ENCODE measurements at regions not wholly inside any gene's neighbourhood (a gene's known extent, or its start where the extent isn't known, plus 50 kb on each side); places are given as distances from the start of the nearest gene placed in this dataset.
"Not testable (repeated sequence)": the region's sequence is repeated elsewhere in the genome, so short reads cannot be mapped to it uniquely, and the experiment has no call there.

GRCh38 chr5:19285286-19285685, 702.7 kb downstream of the CDH18 start:
- DNase-seq = no peak

- DNase-seq = not testable (repeated sequence)
These were observed 700.3 kb downstream of the CDH18 start for GRCh38 chr5:19287548-19288277.

- not testable (repeated sequence) for DNase-seq
These were observed 699.7 kb downstream of the CDH18 start for GRCh38 chr5:19288311-19288710.

- no peak for DNase-seq
These were observed 690.1 kb downstream of the CDH18 start for GRCh38 chr5:19297934-19298333.

GRCh38 chr5:19301271-19301670, 686.7 kb downstream of the CDH18 start:
- no peak for DNase-seq

GRCh38 chr5:19314840-19315239, 673.2 kb downstream of the CDH18 start:
- DNase-seq = no peak

GRCh38 chr5:19319252-19319651, 668.7 kb downstream of the CDH18 start:
- DNase-seq = no peak

GRCh38 chr5:19322716-19323485, 665.1 kb downstream of the CDH18 start:
- DNase-seq = no peak

GRCh38 chr5:19334278-19334677, 653.7 kb downstream of the CDH18 start:
- no peak for DNase-seq

- no peak for DNase-seq
These were observed 645.1 kb downstream of the CDH18 start for GRCh38 chr5:19342942-19343341.

- DNase-seq = no peak
These were observed 635.9 kb downstream of the CDH18 start for GRCh38 chr5:19352120-19352519.

GRCh38 chr5:19369048-19369447, 619.0 kb downstream of the CDH18 start:
- DNase-seq = no peak

GRCh38 chr5:19369561-19369960, 618.4 kb downstream of the CDH18 start:
- DNase-seq = no peak

GRCh38 chr5:19370655-19371386, 617.2 kb downstream of the CDH18 start:
- DNase-seq = no peak

- no peak for DNase-seq
These were observed 599.6 kb downstream of the CDH18 start for GRCh38 chr5:19388391-19388790.

GRCh38 chr5:19401032-19401431, 587.0 kb downstream of the CDH18 start:
- no peak for DNase-seq

- DNase-seq = no peak
These were observed 581.2 kb downstream of the CDH18 start for GRCh38 chr5:19406576-19407365.

- DNase-seq = no peak
These were observed 579.9 kb downstream of the CDH18 start for GRCh38 chr5:19408149-19408548.

GRCh38 chr5:19411936-19412335, 576.1 kb downstream of the CDH18 start:
- no peak for DNase-seq
